Dendritic cell treated with granulocyte-macrophage colony-stimulating factor and Interleukin-4, amounts not matched to agents 40 ng/mL and 50 ng/mL, for 4 days (primary cell): ENCODE measurements at regions not wholly inside any gene's neighbourhood (a gene's known extent, or its start where the extent isn't known, plus 50 kb on each side); places are given as distances from the start of the nearest gene placed in this dataset.

Experiments used
- H3K27ac Mint-ChIP-seq: one replicate; pipeline ENCODE4 v1.8.0; 2022; ENCODE audit warnings: mild to moderate bottlenecking, mixed read lengths
- H3K27me3 Mint-ChIP-seq: one replicate; pipeline ENCODE4 v1.8.0; 2022; ENCODE audit warnings: mild to moderate bottlenecking, mixed read lengths
- H3K36me3 Mint-ChIP-seq: one replicate; pipeline ENCODE4 v1.8.0; 2022; ENCODE audit warnings: low read depth, mixed read lengths
- H3K4me1 Mint-ChIP-seq: one replicate; pipeline ENCODE4 v1.8.0; 2022; ENCODE audit warnings: low read depth, mixed read lengths
- H3K4me3 Mint-ChIP-seq: one replicate; pipeline ENCODE4 v1.8.0; 2022; ENCODE audit warnings: mild to moderate bottlenecking, moderate library complexity, mixed read lengths
- H3K9me3 Mint-ChIP-seq: one replicate; pipeline ENCODE4 v1.8.0; 2022; ENCODE audit warnings: mixed read lengths
- intact Hi-C: fragments of 100-400 bp; cut with micrococcal nuclease; formaldehyde crosslinking; loops from one replicate; pipeline ENCODE4 v1.15.0; 2022

- Mint-ChIP-seq H3K9me3 (no peaks in the 10 kb centered on the region), H3K4me1 (peaks cover 7% of the 10 kb centered on the region), H3K27me3 (no peaks in the 10 kb centered on the region), H3K27ac (no peak overlapping the region), H3K36me3 (no peaks in the 10 kb centered on the region), H3K4me3 (no peak overlapping the region)
- intact Hi-C loops: no loop called here
Measured at GRCh38 chr1:58398714-58399113, 147.8 kb downstream of the OMA1 start.

- Mint-ChIP-seq H3K4me3 (no peak overlapping the region), H3K4me1 (peaks cover 7% of the 10 kb centered on the region), H3K9me3 (no peaks in the 10 kb centered on the region), H3K27ac (no peak overlapping the region), H3K27me3 (no peaks in the 10 kb centered on the region), H3K36me3 (no peaks in the 10 kb centered on the region)
- intact Hi-C loops: no loop called here
Measured at GRCh38 chr1:58397187-58397820, 149.2 kb downstream of the OMA1 start.

- H3K36me3 Mint-ChIP-seq: no peaks in the 10 kb centered on the region
- no peaks in the 10 kb centered on the region for H3K9me3 Mint-ChIP-seq
- H3K27me3 Mint-ChIP-seq: no peaks in the 10 kb centered on the region
- no peak overlapping the region for H3K27ac Mint-ChIP-seq
- peaks cover 7% of the 10 kb centered on the region for H3K4me1 Mint-ChIP-seq
- no peak overlapping the region for H3K4me3 Mint-ChIP-seq
- intact Hi-C loops: no loop called here
Measured at GRCh38 chr1:58396150-58396549, 150.4 kb downstream of the OMA1 start.

- H3K4me1 Mint-ChIP-seq: peaks cover 7% of the 10 kb centered on the region
- no peak overlapping the region for H3K27ac Mint-ChIP-seq
- H3K27me3 Mint-ChIP-seq: no peaks in the 10 kb centered on the region
- no peaks in the 10 kb centered on the region for H3K9me3 Mint-ChIP-seq
- no peak overlapping the region for H3K4me3 Mint-ChIP-seq
- intact Hi-C loops: no loop called here
- no peaks in the 10 kb centered on the region for H3K36me3 Mint-ChIP-seq
Measured at GRCh38 chr1:58395355-58395754, 151.2 kb downstream of the OMA1 start.

GRCh38 chr1:58392083-58392482 is 154.4 kb downstream of the OMA1 start:
- Mint-ChIP-seq H3K4me3 (no peak overlapping the region), H3K9me3 (no peaks in the 10 kb centered on the region), H3K36me3 (no peaks in the 10 kb centered on the region), H3K4me1 (peaks cover 7% of the 10 kb centered on the region), H3K27ac (no peak overlapping the region), H3K27me3 (no peaks in the 10 kb centered on the region)
- intact Hi-C loops: no loop called here

- no peaks in the 10 kb centered on the region for H3K27me3 Mint-ChIP-seq
- intact Hi-C loops: no loop called here
- H3K9me3 Mint-ChIP-seq: no peaks in the 10 kb centered on the region
- H3K4me3 Mint-ChIP-seq: no peak overlapping the region
- H3K36me3 Mint-ChIP-seq: no peaks in the 10 kb centered on the region
- H3K4me1 Mint-ChIP-seq: peaks cover 7% of the 10 kb centered on the region
- H3K27ac Mint-ChIP-seq: no peak overlapping the region
Measured at GRCh38 chr1:58391514-58391913, 155.0 kb downstream of the OMA1 start.

GRCh38 chr1:58391056-58391455 is 155.5 kb downstream of the OMA1 start:
- Mint-ChIP-seq H3K27me3 (no peaks in the 10 kb centered on the region), H3K9me3 (no peaks in the 10 kb centered on the region), H3K27ac (no peak overlapping the region), H3K36me3 (no peaks in the 10 kb centered on the region), H3K4me3 (no peak overlapping the region), H3K4me1 (peaks cover 7% of the 10 kb centered on the region)
- intact Hi-C loops: no loop called here

GRCh38 chr1:58390091-58390490 is 156.4 kb downstream of the OMA1 start:
- Mint-ChIP-seq H3K27ac (no peak overlapping the region), H3K27me3 (no peaks in the 10 kb centered on the region)
- intact Hi-C loops: no loop called here

GRCh38 chr1:58380345-58380744 is 166.2 kb downstream of the OMA1 start:
- Mint-ChIP-seq H3K27me3 (no peaks in the 10 kb centered on the region), H3K4me3 (no peak overlapping the region), H3K9me3 (peaks cover 15% of the 10 kb centered on the region), H3K27ac (no peak overlapping the region), H3K4me1 (no peaks in the 10 kb centered on the region), H3K36me3 (no peaks in the 10 kb centered on the region)
- intact Hi-C loops: no loop called here

More at GRCh38 chr1:58390091-58390490, 156.4 kb downstream of the OMA1 start:
- no peaks in the 10 kb centered on the region for H3K36me3 Mint-ChIP-seq
- H3K9me3 Mint-ChIP-seq: no peaks in the 10 kb centered on the region
- no peak overlapping the region for H3K4me3 Mint-ChIP-seq
- H3K4me1 Mint-ChIP-seq: peaks cover 2% of the 10 kb centered on the region

GRCh38 chr1:58367217-58367616 is 179.3 kb downstream of the OMA1 start:
- Mint-ChIP-seq H3K9me3 (peaks cover 20% of the 10 kb centered on the region), H3K27ac (no peak overlapping the region), H3K36me3 (no peaks in the 10 kb centered on the region), H3K4me3 (no peak overlapping the region), H3K4me1 (no peaks in the 10 kb centered on the region), H3K27me3 (no peaks in the 10 kb centered on the region)
- intact Hi-C loops: no loop called here

- no peak overlapping the region for H3K27ac Mint-ChIP-seq
- no peaks in the 10 kb centered on the region for H3K4me1 Mint-ChIP-seq
- no peak overlapping the region for H3K4me3 Mint-ChIP-seq
- no peaks in the 10 kb centered on the region for H3K36me3 Mint-ChIP-seq
- intact Hi-C loops: no loop called here
- H3K27me3 Mint-ChIP-seq: no peaks in the 10 kb centered on the region
- peaks cover 1% of the 10 kb centered on the region for H3K9me3 Mint-ChIP-seq
Measured at GRCh38 chr1:58365328-58365727, 181.2 kb downstream of the OMA1 start.

GRCh38 chr1:58363585-58363984 is 182.9 kb downstream of the OMA1 start:
- Mint-ChIP-seq H3K27me3 (peaks cover 1% of the 10 kb centered on the region), H3K4me1 (no peaks in the 10 kb centered on the region), H3K27ac (no peak overlapping the region), H3K36me3 (no peaks in the 10 kb centered on the region), H3K9me3 (no peaks in the 10 kb centered on the region), H3K4me3 (no peak overlapping the region)
- intact Hi-C loops: no loop called here

- no peaks in the 10 kb centered on the region for H3K4me1 Mint-ChIP-seq
- H3K9me3 Mint-ChIP-seq: no peaks in the 10 kb centered on the region
- intact Hi-C loops: no loop called here
- H3K4me3 Mint-ChIP-seq: no peak overlapping the region
- H3K27ac Mint-ChIP-seq: no peak overlapping the region
- peaks cover 1% of the 10 kb centered on the region for H3K27me3 Mint-ChIP-seq
- H3K36me3 Mint-ChIP-seq: no peaks in the 10 kb centered on the region
Measured at GRCh38 chr1:58361134-58361533, 185.4 kb downstream of the OMA1 start.

- H3K4me1 Mint-ChIP-seq: no peaks in the 10 kb centered on the region
- H3K4me3 Mint-ChIP-seq: no peak overlapping the region
- no peaks in the 10 kb centered on the region for H3K9me3 Mint-ChIP-seq
- no peak overlapping the region for H3K27ac Mint-ChIP-seq
- H3K27me3 Mint-ChIP-seq: peaks cover 1% of the 10 kb centered on the region
- H3K36me3 Mint-ChIP-seq: no peaks in the 10 kb centered on the region
- intact Hi-C loops: no loop called here
Measured at GRCh38 chr1:58358346-58358745, 188.2 kb downstream of the OMA1 start.

- H3K4me3 Mint-ChIP-seq: no peak overlapping the region
- H3K9me3 Mint-ChIP-seq: peaks cover 4% of the 10 kb centered on the region
- H3K27me3 Mint-ChIP-seq: peaks cover 1% of the 10 kb centered on the region
- intact Hi-C loops: no loop called here
- H3K27ac Mint-ChIP-seq: no peak overlapping the region
- H3K4me1 Mint-ChIP-seq: no peaks in the 10 kb centered on the region
- no peaks in the 10 kb centered on the region for H3K36me3 Mint-ChIP-seq
Measured at GRCh38 chr1:58356402-58356801, 190.1 kb downstream of the OMA1 start.
